Adrenal gland (tissue), 9 donors: ENCODE measurements at regions not wholly inside any gene's neighbourhood (a gene's known extent, or its start where the extent isn't known, plus 50 kb on each side); places are given as distances from the start of the nearest gene placed in this dataset.

ENCODE experiments used
- DNase-seq, 7 donors: peaks; one replicate each; pipeline ENCODE4 v3.0.0-alpha.2; 2019 to 2020
- H3K27ac ChIP-seq, 5 donors: fragments of 200-600 bp; sonication (generic) in 4 of 5; 1 replicate in 3 of 5; 2 replicates in 2 of 5; pipeline versions ENCODE4 v1.5.1 to v1.8.0; 2016 to 2020; ENCODE audit warnings: mild to moderate bottlenecking in 1 of 5
- H3K27me3 ChIP-seq: fragments of 200-600 bp; 2 replicates; pipeline ENCODE4 v1.8.0; 2021
- H3K36me3 ChIP-seq, 2 donors: fragments of 200-600 bp; replicated peaks in 1 of 2; 1 replicate in 1 of 2; 2 replicates in 1 of 2; pipeline versions ENCODE4 v1.5.1 to v1.8.0; 2018 to 2022
- H3K4me1 ChIP-seq, 2 donors: fragments of 200-600 bp; replicated peaks in 1 of 2; 1 replicate in 1 of 2; 2 replicates in 1 of 2; pipeline versions ENCODE4 v1.5.1 to v1.8.0; 2018 to 2021
- H3K4me3 ChIP-seq, 4 donors: fragments of 200-600 bp; sonication (generic) in 3 of 4; one replicate each; pipeline ENCODE4 v1.5.1; 2016 to 2018
- H3K9me3 ChIP-seq, 3 donors: fragments of 200-600 bp; sonication (generic) in 1 of 3; replicated peaks in 1 of 3; 1 replicate in 2 of 3; 2 replicates in 1 of 3; pipeline versions ENCODE4 v1.5.1 to v1.8.0; 2016 to 2021
- POLR2A ChIP-seq, 2 donors: fragments of 450-650 bp; IDR thresholded peaks; one replicate each; pipeline ENCODE4 v1.6.1; 2017; ENCODE audit warnings: antibody characterized with exemption in 2 of 2, mild to moderate bottlenecking in 2 of 2, moderate library complexity in 1 of 2
- WGBS, 4 donors: extraction: QIAGEN DNeasy Blood & Tissue Kit in 2 of 4; methylation state at CpG; one replicate each; pipeline versions ENCODE4 v1.1.5 to v1.1.7; 2013 to 2017; 5-methylcytosine and 5-hydroxymethylcytosine counted together
- intact Hi-C, 2 donors: fragments of 100-400 bp; cut with DNase I; formaldehyde crosslinking; loops; one replicate each; pipeline versions ENCODE4 v1.14.1 to v1.15.0; 2022 to 2023
- TF ChIP-seq, protein P1 (sequence below), 6 experiments: fragments of 450-650 bp in 4 of 6; fragments of 200-600 bp in 2 of 6; sonication (generic) in 1 of 6; IDR thresholded peaks; 1 replicate in 5 of 6; 2 replicates in 1 of 6; pipeline versions ENCODE4 v1.5.1 to v1.8.0; 2016 to 2021; ENCODE audit warnings: antibody characterized with exemption in 6 of 6, mild to moderate bottlenecking in 2 of 6, moderate library complexity in 1 of 6
- donor health status: healthy with polysubstance abuse.
- donor health status: Bipolar disorder and iron deficiency.
- donor health status: DM: yes; HTN: yes; CAD: no.
- donor health status: DM: no; HTN: no; CAD: no.
- donor health status: DM: no; HTN: no; CAD: no.

DNA sequence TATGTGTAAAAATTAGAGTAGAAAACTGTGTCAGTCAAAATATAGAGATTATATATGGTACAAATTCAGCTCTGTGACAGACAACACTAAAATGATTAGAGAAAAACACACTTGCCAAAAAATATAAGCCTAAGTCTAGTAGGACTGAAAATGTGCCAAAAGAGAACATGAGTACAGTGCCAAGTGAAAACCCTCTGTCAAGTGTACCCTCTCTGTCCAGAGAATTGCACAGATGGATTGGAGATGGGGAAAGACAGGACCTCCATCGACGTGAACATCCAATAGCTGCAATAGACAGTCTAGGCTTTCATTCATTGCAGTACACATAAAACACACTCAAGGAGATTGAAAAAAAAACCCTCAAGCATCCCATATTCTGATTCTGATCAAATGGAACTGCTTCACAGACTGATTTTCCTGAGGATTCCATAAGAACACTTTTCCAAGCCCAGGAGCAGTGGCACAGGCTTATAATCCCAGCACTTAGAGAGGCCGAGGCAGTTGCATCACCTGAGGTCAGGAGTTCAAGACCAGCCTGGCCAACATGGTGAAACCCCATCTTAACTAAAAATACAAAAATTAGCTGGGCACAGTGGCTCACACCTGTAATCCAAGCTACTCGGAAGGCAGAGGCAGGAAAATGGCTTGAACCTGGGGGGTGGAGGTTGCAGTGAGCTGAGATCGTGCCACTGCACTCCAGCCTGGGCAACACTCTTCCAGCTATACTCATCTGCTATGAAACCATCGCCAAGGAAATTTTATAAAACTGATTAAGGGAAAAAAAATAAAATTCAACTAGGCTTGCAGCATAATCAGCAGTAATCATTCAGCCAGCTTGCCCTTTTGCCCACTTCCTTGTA lies 110.0 kb upstream of the TRIM24 start:
- Histone ChIP-seq H3K4me3 (no peak overlapping the region), H3K4me1 (peaks cover 8 to 19% of the 10 kb centered on the region in 2 donors), H3K9me3 (peaks cover 0 to 17% (median 0%) of the 10 kb centered on the region in 3 donors), H3K27me3 (no peaks in the 10 kb centered on the region), H3K27ac (peak overlapping the region; percentile 24 to 81 (median 41)), H3K36me3 (no peaks in the 10 kb centered on the region)
- TF ChIP-seq, protein P1, sequence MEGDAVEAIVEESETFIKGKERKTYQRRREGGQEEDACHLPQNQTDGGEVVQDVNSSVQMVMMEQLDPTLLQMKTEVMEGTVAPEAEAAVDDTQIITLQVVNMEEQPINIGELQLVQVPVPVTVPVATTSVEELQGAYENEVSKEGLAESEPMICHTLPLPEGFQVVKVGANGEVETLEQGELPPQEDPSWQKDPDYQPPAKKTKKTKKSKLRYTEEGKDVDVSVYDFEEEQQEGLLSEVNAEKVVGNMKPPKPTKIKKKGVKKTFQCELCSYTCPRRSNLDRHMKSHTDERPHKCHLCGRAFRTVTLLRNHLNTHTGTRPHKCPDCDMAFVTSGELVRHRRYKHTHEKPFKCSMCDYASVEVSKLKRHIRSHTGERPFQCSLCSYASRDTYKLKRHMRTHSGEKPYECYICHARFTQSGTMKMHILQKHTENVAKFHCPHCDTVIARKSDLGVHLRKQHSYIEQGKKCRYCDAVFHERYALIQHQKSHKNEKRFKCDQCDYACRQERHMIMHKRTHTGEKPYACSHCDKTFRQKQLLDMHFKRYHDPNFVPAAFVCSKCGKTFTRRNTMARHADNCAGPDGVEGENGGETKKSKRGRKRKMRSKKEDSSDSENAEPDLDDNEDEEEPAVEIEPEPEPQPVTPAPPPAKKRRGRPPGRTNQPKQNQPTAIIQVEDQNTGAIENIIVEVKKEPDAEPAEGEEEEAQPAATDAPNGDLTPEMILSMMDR (IDR thresholded peaks at IDR 0.05) = no peak
- TF ChIP-seq POLR2A (IDR thresholded peaks at IDR 0.05) = no peak
- intact Hi-C loops = no loop called here
- no peak for DNase-seq
- WGBS, 4 donors = 64 to 78% (median 74%) methylated on average over 6 of the region's 6 CpGs

DNA sequence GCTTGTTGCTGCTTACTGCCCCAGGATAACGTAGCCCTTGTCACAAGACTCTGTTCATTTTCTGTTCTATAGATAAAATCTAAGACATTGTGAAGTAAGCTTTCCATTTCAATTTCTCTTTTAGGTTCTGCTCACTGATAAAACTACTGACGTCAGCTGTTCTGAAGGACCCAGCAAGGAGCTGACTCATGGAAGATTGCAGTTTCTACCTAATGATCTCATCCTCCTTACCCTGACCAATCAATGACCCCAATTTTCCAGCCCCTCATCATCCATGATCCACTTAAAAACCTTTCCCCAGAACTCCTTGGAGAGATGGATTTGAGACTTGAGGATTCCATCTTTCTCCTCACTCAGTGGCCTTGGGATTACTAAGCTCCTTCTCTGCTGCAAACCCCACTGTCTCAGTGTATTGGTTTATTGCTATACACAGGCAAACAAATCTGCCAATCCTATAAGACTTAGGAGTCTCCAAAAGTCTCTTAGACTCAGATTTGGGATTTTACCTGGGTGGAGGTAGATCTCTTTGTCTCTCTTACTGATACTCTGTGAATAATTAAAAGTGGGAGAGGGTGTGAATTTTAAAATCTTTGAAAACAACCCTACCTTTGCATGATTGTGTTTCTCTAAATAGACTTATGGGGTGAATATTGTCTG lies 109.2 kb upstream of the TRIM24 start:
- WGBS, 4 donors = 38 to 47% (median 45%) methylated on average over 2 of the region's 2 CpGs
- Histone ChIP-seq H3K27me3 (no peaks in the 10 kb centered on the region), H3K9me3 (peaks cover 0 to 11% (median 0%) of the 10 kb centered on the region in 3 donors), H3K4me3 (no peak overlapping the region), H3K36me3 (no peaks in the 10 kb centered on the region), H3K27ac (peak overlapping the region in 4 of 5 donors; percentile 37 to 81 (median 60)), H3K4me1 (peaks cover 8 to 19% of the 10 kb centered on the region in 2 donors)
- TF ChIP-seq POLR2A (IDR thresholded peaks at IDR 0.05) = no peak
- TF ChIP-seq, protein P1 (IDR thresholded peaks at IDR 0.05) = no peak
- intact Hi-C loops = no loop called here
- DNase-seq = peak in 4 of 7 donors; percentile 38 to 46 (median 42)

DNA sequence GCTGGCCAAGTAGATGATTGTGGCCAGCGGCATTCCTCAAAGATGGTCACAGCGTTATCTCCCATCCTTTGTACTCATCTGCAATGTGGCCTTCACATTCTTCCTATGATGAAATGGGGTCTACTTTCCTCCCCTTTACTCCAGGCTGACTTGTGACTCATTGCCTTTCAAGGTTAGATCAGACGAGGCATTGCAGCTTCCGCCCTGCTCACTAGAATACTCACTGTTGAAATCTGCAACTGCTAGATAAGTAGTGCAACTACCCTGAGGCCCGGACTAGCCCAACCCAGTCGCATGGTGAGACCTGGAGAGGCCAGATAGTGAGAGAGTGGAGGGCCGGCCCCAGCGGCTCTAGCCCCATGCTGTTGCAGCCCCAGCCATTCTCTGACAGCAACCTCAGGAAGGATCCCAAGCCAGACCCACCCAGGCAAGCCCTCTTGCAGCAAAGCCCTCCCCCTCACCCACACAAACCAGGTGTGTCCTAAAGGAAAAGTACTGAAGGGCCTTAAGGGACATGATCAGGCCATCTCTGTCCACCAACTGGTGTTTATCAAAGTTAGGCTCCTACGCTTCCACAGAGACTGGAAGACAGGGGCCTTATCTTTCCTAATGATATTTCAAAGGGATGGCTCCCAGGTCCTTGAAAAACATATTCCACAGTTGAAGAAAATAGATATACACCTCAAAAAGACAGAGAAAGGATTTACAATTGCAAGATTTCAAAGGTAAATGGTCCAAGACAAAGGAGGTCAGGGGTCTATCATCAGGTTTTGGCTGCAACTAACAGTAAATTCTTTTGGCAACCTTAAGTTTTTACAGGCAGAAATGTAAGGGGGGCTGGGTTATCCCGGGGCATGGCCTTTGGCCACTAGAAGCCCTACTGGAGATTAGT lies 107.2 kb upstream of the TRIM24 start:
- peak in 1 of 2 donors; percentile 52 for TF ChIP-seq POLR2A (IDR thresholded peaks at IDR 0.05)
- TF ChIP-seq, protein P1 (IDR thresholded peaks at IDR 0.05) = no peak
- H3K4me1 ChIP-seq = peaks cover 8 to 19% of the 10 kb centered on the region in 2 donors

More for the DNA sequence above, 107.2 kb upstream of the TRIM24 start:
- Histone ChIP-seq H3K27me3 (no peaks in the 10 kb centered on the region), H3K27ac (peak overlapping the region; percentile 63 to 94 (median 77)), H3K9me3 (peaks cover 0 to 4% (median 0%) of the 10 kb centered on the region in 3 donors), H3K4me3 (no peak overlapping the region), H3K36me3 (no peaks in the 10 kb centered on the region)
- DNase-seq = peak; percentile 67 to 89 (median 84)
- intact Hi-C loops = no loop called here
- WGBS, 4 donors = 43 to 60% (median 48%) methylated on average over 9 to 10 of the region's 10 CpGs
